H1 (cell line): ENCODE measurements at regions not wholly inside any gene's neighbourhood (a gene's known extent, or its start where the extent isn't known, plus 50 kb on each side); places are given as distances from the start of the nearest gene placed in this dataset.
"Not testable (repeated sequence)": the region's sequence is repeated elsewhere in the genome, so short reads cannot be mapped to it uniquely, and the experiment has no call there.

Experiments
- BACH1 ChIP-seq: IDR thresholded peaks from 2 replicates; pipeline ENCODE4 v1.6.1; 2012; ENCODE audit warnings: low read length, improper control_type of control experiment
- CREB1 ChIP-seq: IDR thresholded peaks from 2 replicates; pipeline ENCODE4 v1.6.1; 2012; ENCODE audit warnings: inconsistent platforms
- EGR1 ChIP-seq: IDR thresholded peaks from 2 replicates; pipeline ENCODE4 v1.6.1; 2011; ENCODE audit warnings: low read depth, low read length, borderline replicate concordance
- EP300 ChIP-seq, 2 experiments: IDR thresholded peaks; 1 replicate in 1 of 2; 2 replicates in 1 of 2; pipeline ENCODE4 v1.6.1; 2011 to 2012; ENCODE audit warnings: low read depth in 2 of 2, low read length in 2 of 2, mild to moderate bottlenecking in 2 of 2, borderline replicate concordance in 1 of 2, inconsistent platforms in 1 of 2, moderate library complexity in 1 of 2
- HDAC6 ChIP-seq: IDR thresholded peaks from one replicate; pipeline ENCODE4 v1.7.1; 2012; ENCODE audit warnings: low read depth, mild to moderate bottlenecking, inconsistent platforms, low read length, moderate library complexity
- JUND ChIP-seq: IDR thresholded peaks from 2 replicates; pipeline ENCODE4 v1.6.1; 2011; ENCODE audit warnings: mild to moderate bottlenecking, improper control_type of control experiment, low read length
- KDM5A ChIP-seq: fragments of 200-600 bp; IDR thresholded peaks from 2 replicates; pipeline ENCODE4 v1.7.1; 2012; ENCODE audit warnings: mild to moderate bottlenecking, low read length, inconsistent platforms, mixed read lengths
- MAX ChIP-seq: IDR thresholded peaks from 2 replicates; pipeline ENCODE4 v1.6.1; 2012; ENCODE audit warnings: inconsistent platforms
- POLR2A ChIP-seq, 2 experiments: IDR thresholded peaks; 1 replicate in 1 of 2; 2 replicates in 1 of 2; pipeline ENCODE4 v1.6.1; 2011; ENCODE audit warnings: low read depth in 2 of 2, low read length in 2 of 2, mild to moderate bottlenecking in 2 of 2; ENCODE audit errors: control extremely low read depth in 1 of 2
- POLR2AphosphoS5 ChIP-seq: IDR thresholded peaks from 2 replicates; pipeline ENCODE4 v1.6.1; 2011; ENCODE audit warnings: low read depth, low read length
- TF ChIP-seq, protein P1 (sequence below), 3 experiments: IDR thresholded peaks; 1 replicate in 2 of 3; 2 replicates in 1 of 3; pipeline versions ENCODE4 v1.5.1 to v1.6.1; 2011; ENCODE audit warnings: low read length in 3 of 3, mild to moderate bottlenecking in 3 of 3, inconsistent platforms in 2 of 3, low read depth in 1 of 3, moderate library complexity in 1 of 3; ENCODE audit not compliant: insufficient read depth in 1 of 3; ENCODE audit errors: control extremely low read depth in 1 of 3

DNA sequence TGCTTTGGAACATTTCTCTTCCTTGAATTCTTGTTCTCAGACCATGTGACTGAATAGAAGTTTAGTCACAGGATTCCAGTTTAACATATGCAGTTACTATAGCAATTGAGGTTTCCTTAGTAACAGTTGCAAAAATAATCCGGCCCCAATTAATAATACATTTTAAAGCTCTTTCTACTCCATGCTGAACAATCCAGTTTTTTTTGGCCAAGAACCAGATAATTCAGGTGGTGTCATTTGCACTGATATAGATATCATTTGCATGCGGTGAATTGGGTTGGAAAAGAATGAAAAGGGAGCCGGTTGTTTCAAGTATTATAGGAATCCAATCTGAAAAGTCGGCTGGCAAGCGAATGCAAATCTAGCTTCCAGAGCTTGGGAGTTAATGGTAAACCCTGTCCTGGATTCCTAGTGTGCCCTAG lies 3073.1 kb downstream of the RPIA start:
- TF ChIP-seq POLR2A (IDR thresholded peaks at IDR 0.05; ENCODE audit: control extremely low read depth in 1 of 2, low read depth in 2 of 2, low read length in 2 of 2); BACH1; MAX; POLR2AphosphoS5; EP300 (IDR thresholded peaks at IDR 0.05; ENCODE audit: borderline replicate concordance in 1 of 2, low read depth in 2 of 2, low read length in 2 of 2); KDM5A; EGR1; HDAC6; JUND; CREB1: not testable (repeated sequence)
- TF ChIP-seq, protein P1, sequence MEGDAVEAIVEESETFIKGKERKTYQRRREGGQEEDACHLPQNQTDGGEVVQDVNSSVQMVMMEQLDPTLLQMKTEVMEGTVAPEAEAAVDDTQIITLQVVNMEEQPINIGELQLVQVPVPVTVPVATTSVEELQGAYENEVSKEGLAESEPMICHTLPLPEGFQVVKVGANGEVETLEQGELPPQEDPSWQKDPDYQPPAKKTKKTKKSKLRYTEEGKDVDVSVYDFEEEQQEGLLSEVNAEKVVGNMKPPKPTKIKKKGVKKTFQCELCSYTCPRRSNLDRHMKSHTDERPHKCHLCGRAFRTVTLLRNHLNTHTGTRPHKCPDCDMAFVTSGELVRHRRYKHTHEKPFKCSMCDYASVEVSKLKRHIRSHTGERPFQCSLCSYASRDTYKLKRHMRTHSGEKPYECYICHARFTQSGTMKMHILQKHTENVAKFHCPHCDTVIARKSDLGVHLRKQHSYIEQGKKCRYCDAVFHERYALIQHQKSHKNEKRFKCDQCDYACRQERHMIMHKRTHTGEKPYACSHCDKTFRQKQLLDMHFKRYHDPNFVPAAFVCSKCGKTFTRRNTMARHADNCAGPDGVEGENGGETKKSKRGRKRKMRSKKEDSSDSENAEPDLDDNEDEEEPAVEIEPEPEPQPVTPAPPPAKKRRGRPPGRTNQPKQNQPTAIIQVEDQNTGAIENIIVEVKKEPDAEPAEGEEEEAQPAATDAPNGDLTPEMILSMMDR (IDR thresholded peaks at IDR 0.05; ENCODE audit: control extremely low read depth in 1 of 3, insufficient read depth in 1 of 3, low read depth in 1 of 3, low read length in 3 of 3), result not testable (repeated sequence)
